Upper lobe of right lung (tissue), 1 donor: ENCODE measurements at regions not wholly inside any gene's neighbourhood (a gene's known extent, or its start where the extent isn't known, plus 50 kb on each side); places are given as distances from the start of the nearest gene placed in this dataset.

Experiments used
- ATAC-seq: fragments of 200-7000 bp; cut with Tn5 transposase; one replicate; pipeline ENCODE4 v1.9.1; 2020; ENCODE audit warnings: mild to moderate bottlenecking, moderate library complexity
- DNase-seq: peaks from one replicate; pipeline ENCODE4 v3.0.0-alpha.2; 2020
- H3K27ac ChIP-seq: fragments of 200-600 bp; one replicate; pipeline ENCODE4 v1.8.0; 2022
- H3K27me3 ChIP-seq: fragments of 200-600 bp; one replicate; pipeline ENCODE4 v1.8.0; 2022; ENCODE audit warnings: mild to moderate bottlenecking
- H3K36me3 ChIP-seq: fragments of 200-600 bp; one replicate; pipeline ENCODE4 v1.8.0; 2022
- H3K4me1 ChIP-seq: fragments of 200-600 bp; one replicate; pipeline ENCODE4 v1.8.0; 2022
- H3K4me3 ChIP-seq: fragments of 200-600 bp; one replicate; pipeline ENCODE4 v1.8.0; 2022; ENCODE audit warnings: mild to moderate bottlenecking
- H3K9me3 ChIP-seq: fragments of 200-600 bp; one replicate; pipeline ENCODE4 v1.8.0; 2022
- intact Hi-C: fragments of 100-400 bp; cut with DNase I; formaldehyde crosslinking; loops from one replicate; pipeline ENCODE4 v1.11.0; 2022
- TF ChIP-seq, protein P1 (sequence below): fragments of 200-600 bp; IDR thresholded peaks from one replicate; pipeline ENCODE4 v1.8.0; 2022; ENCODE audit warnings: antibody characterized with exemption
- donor health status: DM: no; HTN: yes; CAD: no; lungs with severe emphysema.

DNA sequence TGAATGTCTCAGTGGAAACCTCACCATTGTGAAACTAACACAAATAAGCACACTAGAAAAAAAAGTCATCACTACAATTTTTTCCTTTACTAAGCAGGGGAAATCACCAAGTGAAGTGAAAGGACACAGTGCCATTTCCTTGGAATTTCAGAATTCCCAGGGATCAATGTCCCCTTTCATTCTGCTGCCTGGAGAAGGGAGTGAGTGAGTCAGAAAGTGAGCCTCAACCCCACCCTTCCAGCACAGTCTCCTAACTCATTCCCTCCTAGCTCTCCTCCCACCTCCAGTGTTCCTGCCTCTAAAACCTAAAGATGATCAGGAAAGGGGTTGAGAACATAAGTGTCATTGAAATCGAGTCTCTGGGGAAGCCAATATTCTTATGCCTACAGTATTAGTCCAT lies 608.5 kb downstream of the RNF144A start:
- no peak for ATAC-seq
- Histone ChIP-seq H3K27me3 (no peaks in the 10 kb centered on the region), H3K9me3 (peaks cover 2% of the 10 kb centered on the region), H3K4me3 (no peak overlapping the region), H3K4me1 (no peaks in the 10 kb centered on the region), H3K36me3 (no peaks in the 10 kb centered on the region), H3K27ac (no peak overlapping the region)
- intact Hi-C loops: no loop called here
- TF ChIP-seq, protein P1, sequence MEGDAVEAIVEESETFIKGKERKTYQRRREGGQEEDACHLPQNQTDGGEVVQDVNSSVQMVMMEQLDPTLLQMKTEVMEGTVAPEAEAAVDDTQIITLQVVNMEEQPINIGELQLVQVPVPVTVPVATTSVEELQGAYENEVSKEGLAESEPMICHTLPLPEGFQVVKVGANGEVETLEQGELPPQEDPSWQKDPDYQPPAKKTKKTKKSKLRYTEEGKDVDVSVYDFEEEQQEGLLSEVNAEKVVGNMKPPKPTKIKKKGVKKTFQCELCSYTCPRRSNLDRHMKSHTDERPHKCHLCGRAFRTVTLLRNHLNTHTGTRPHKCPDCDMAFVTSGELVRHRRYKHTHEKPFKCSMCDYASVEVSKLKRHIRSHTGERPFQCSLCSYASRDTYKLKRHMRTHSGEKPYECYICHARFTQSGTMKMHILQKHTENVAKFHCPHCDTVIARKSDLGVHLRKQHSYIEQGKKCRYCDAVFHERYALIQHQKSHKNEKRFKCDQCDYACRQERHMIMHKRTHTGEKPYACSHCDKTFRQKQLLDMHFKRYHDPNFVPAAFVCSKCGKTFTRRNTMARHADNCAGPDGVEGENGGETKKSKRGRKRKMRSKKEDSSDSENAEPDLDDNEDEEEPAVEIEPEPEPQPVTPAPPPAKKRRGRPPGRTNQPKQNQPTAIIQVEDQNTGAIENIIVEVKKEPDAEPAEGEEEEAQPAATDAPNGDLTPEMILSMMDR: no peak
- no peak for DNase-seq

DNA sequence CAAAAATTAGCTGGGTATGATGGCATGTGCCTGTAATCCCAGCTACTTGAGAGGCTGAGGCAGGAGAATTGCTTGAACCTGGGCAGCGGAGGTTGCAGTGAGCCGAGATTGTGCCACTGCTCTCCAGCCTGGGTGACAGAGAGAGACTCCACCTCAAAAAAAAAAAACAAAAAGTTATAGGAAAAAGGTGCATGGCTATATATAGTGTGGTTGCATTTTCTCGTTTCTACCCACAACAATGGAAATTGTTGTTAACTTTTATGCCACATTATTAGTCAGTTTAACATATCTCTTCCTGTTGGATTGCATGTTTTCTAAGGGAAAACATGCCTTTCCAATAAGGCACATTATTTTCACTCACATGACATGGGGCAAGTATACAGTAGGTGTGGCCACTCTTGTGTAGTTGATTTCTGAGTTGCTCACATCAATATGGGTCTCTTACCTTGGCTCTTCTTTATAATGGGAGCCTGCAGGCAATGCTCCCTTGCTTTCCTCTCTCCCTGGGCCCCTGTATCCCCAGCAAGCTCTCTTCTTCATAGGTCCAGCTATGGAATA lies 610.0 kb downstream of the RNF144A start:
- H3K27ac ChIP-seq: no peak overlapping the region
- ATAC-seq: no peak

DNA sequence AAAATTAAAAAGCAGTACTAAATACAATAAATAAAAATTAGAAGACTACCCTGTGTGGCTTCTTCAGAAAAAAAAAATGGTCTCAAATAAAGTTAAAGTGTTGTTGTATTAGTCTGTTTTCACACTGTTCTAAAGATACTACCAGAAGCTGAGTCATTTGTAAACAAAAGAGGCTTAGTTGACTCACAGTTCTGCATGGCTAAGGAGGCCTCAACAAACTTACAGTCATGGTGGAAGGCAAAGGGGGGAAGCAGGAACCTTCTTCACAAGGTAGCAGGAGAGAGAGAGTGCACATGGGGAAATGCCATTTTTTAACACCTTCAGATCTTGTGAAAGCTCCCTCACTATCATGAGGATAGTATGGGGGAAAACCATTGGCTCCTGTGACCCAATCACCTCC lies 612.8 kb downstream of the RNF144A start:
- ATAC-seq: no peak
- DNase-seq: no peak
- no peak overlapping the region for H3K4me3 ChIP-seq
- no peaks in the 10 kb centered on the region for H3K27me3 ChIP-seq
- intact Hi-C loops: no loop called here
- no peaks in the 10 kb centered on the region for H3K4me1 ChIP-seq
- no peak overlapping the region for H3K27ac ChIP-seq
- peaks cover 4% of the 10 kb centered on the region for H3K9me3 ChIP-seq
- H3K36me3 ChIP-seq: no peaks in the 10 kb centered on the region
- TF ChIP-seq, protein P1: no peak

More for the DNA sequence above, 610.0 kb downstream of the RNF144A start:
- TF ChIP-seq, protein P1: no peak
- intact Hi-C loops: no loop called here
- peaks cover 4% of the 10 kb centered on the region for H3K9me3 ChIP-seq
- no peaks in the 10 kb centered on the region for H3K27me3 ChIP-seq
- H3K36me3 ChIP-seq: no peaks in the 10 kb centered on the region
- no peak for DNase-seq
- no peaks in the 10 kb centered on the region for H3K4me1 ChIP-seq
- H3K4me3 ChIP-seq: no peak overlapping the region

DNA sequence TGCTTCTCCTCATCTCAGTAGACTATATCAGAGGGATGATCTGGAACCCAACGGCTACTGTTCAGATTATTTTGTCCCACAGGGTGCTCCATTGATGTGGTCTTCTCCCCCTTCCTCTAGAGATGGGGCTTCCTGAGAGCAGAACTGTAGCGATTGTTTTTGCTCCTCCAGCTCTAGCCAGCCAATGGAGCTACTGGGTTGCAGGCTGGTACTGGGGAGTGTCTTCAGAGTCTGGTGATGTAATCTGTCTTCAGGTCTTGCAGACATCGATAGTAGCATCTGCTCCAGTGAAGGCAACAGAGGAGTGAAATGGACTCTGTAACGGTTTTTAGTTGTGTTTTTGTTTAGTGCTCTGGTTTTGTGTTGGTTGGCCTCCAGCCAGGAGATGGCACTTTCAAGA lies 621.9 kb downstream of the RNF144A start:
- intact Hi-C loops: no loop called here
- no peaks in the 10 kb centered on the region for H3K4me1 ChIP-seq
- no peak overlapping the region for H3K27ac ChIP-seq
- no peak for DNase-seq
- H3K36me3 ChIP-seq: no peaks in the 10 kb centered on the region
- H3K4me3 ChIP-seq: no peak overlapping the region
- TF ChIP-seq, protein P1: no peak
- no peaks in the 10 kb centered on the region for H3K9me3 ChIP-seq
- no peaks in the 10 kb centered on the region for H3K27me3 ChIP-seq
- ATAC-seq: no peak

DNA sequence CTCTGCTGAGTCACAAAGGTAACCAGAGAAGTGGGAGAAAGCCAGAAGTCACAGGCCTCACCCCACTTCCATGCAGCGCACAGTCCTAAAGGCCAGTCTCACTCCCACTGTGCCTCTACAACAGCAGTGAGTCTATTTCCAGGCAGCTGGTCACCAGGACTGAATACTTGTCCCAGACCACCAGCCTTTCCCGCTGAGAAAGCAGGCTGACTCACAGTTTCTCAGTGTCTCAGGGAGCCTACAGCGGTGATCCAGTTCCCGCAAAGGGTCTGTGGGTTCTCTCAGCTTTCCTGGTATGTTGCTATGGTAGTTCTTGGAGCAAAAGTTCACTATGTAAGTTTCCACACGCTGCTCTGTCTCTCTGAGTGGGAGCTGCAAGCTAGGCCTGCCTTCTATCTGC lies 622.5 kb downstream of the RNF144A start:
- DNase-seq (no peak), ATAC-seq (no peak)
- intact Hi-C loops: no loop called here
- TF ChIP-seq, protein P1: no peak
- no peaks in the 10 kb centered on the region for H3K4me1 ChIP-seq
- H3K27me3 ChIP-seq: no peaks in the 10 kb centered on the region
- no peaks in the 10 kb centered on the region for H3K36me3 ChIP-seq
- no peak overlapping the region for H3K27ac ChIP-seq
- H3K4me3 ChIP-seq: no peak overlapping the region
- H3K9me3 ChIP-seq: no peaks in the 10 kb centered on the region
